HG02973 (cell line): ENCODE measurements at regions not wholly inside any gene's neighbourhood (a gene's known extent, or its start where the extent isn't known, plus 50 kb on each side); places are given as distances from the start of the nearest gene placed in this dataset.
"Not testable (repeated sequence)": the region's sequence is repeated elsewhere in the genome, so short reads cannot be mapped to it uniquely, and the experiment has no call there.

Experiments used
- ATAC-seq: cut with Tn5 transposase; IDR thresholded peaks from one replicate; pipeline ENCODE4 v1.9.1; 2021; ENCODE audit warnings: moderate library complexity; ENCODE audit not compliant: unreplicated experiment

DNA sequence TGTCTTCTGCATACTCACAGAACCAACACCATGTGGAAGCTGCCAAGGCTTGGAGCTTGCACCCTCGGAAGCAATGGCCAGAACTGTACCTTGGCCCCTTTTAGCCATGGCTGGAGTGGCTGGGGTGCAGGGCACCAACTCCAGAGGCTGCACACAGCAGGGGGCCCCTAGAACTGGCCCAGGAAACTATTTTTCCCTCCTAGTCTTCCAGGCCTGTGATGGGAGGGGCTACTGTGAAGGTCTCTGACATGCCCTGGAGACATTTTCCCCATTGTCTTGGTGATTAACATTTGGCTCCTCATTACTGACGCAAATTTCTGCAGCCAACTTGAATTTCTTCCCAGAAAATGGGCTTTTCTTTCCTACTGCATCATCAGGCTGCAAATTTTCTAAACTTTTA, 248.6 kb upstream of the RHOBTB1 start:
- ATAC-seq: not testable (repeated sequence)

DNA sequence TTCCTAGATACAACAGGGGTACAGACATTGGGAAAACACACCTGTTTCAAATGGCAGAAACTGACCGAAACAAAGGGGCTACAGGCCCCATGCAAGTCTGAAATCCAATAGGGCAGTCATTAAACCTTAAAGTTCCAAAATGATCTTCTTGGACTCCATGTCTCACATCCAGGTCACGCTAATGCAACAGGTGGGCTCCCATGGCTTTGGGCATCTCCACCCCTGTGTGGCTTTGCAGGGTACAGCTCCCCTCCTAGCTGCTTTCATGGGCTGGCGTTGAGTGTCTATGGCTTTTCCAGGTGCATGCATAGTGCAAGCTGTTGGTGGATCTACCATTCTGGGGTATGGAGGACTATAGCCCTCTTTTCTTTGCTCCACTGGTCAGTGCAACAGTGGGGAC, 248.1 kb upstream of the RHOBTB1 start:
- ATAC-seq: no peak

DNA sequence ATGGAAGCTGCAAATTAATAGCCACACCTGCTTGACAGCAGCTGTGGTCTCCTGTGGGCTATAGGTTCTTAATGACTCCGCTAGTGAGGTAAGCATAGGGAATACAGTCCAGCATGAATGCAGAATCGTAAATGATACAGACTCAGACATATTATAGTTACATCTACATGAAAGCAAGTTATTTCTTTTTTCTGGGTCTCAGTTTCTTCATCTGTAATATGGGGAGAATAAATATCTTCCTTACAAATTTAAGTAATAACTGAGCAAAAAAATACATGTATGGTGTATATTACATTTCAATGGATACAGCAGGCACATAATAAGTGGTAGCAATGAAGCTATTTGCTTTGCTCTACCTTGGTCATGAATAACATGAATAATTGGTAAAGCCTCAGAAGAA, 245.9 kb upstream of the RHOBTB1 start:
- ATAC-seq: no peak

DNA sequence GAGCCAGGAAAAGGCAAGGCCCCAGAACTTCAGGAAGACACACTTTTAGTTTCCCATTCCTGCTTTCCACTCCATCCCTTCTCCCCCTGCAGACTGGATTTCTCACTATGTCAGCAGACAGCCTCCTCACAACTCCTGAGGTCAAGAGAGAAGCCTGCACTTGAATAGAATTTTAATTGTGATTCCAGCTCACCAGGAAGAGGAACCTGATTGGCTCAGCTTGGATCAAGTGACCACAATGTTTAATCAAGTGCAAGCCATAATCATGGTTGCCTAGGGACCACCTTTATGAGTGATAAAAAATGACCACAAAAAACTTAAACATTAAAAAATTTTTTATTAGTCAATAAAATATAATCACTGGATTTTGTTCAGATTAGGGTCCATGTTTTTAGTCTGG, 244.7 kb upstream of the RHOBTB1 start:
- ATAC-seq: no peak

DNA sequence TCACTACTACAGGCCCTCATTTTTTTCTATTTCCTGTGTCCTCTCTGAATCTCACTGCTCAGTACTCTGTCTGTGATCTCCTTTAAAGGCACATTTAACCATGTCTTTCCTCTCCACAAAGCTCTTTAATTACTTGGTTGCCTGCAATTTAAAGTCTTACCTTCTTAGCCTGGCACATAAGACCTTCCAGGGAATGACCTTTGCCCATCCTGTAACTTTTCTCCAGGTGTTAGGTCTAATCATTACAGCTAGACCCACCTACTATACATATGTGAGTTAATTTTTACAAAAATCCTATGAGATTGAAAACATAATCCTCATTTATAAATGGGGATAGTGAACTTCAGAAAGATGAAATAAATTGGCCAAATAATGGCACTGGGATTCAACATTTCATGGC, 244.1 kb upstream of the RHOBTB1 start:
- no peak for ATAC-seq

DNA sequence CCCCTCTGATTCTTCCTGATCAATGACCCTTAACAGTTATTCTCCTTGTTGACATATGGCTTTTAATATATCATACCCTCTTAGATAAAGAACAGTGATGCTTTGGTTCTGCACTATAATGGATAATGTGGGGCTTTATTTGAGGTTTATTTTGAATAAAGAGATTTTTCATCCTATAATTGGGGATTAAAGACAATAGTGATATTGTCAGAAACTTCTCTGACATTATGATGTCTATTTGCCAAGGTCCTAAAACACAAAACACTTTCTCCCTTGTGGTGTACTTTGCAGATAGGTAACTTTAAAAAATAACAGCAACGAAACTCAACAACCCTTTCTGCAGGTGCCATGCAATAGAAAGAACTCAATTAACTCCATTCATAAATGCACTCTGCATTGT, 243.6 kb upstream of the RHOBTB1 start:
- no peak for ATAC-seq

DNA sequence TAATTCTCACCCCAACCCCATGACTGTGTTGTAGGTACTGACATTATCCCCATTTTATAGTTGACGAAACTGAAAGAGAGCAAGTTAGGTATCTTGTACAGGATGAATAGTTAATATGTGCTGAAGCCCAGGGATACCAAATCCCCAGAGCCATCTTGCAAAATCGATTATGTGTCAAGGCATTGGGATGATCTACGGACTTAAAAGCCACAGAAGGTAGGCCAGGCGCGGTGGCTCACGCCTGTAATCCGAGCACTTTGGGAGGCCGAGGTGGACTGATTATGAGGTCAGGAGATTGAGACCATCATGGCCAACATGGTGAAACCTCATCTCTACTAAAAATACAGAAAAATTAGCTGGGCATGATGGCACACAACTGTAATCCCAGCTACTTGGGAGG, 242.4 kb upstream of the RHOBTB1 start:
- no peak for ATAC-seq

DNA sequence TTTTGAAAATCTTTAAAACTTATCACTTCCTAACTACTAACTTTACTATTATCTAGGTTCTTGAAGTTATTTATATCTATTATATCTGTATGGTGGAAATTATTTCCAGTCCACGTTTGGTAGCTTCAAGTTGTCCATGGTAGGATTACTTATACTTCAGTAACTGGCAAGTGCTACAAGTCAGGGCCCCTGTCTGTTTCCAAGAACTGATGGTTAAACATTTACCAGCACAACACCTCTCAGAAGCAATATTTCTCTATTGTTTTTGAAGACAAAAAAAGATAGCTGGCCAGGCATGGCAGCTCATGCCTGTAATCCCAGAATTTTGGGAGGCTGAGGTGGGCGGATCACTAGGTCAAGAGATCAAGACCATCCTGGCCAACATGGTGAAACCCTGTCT, 240.4 kb upstream of the RHOBTB1 start:
- no peak for ATAC-seq

DNA sequence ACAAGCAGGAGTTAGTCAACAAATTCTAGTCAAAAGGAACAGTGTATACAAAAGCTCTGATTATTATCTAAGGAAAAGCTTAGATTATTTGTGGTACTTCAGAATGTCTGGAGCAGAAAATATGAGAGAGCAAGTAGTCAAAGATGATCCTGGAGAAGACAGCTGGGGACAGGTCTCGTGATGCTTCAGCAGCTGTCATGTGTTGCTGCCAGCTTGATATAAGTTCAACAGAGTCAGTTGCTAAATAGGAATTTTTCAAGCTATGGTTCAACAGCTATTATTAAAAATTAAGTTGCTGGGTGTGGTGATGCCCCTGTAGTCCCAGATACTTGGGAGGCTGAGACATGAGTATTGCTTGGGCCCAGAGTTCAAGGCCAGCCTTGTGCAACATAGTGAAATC, 240.0 kb upstream of the RHOBTB1 start:
- no peak for ATAC-seq

DNA sequence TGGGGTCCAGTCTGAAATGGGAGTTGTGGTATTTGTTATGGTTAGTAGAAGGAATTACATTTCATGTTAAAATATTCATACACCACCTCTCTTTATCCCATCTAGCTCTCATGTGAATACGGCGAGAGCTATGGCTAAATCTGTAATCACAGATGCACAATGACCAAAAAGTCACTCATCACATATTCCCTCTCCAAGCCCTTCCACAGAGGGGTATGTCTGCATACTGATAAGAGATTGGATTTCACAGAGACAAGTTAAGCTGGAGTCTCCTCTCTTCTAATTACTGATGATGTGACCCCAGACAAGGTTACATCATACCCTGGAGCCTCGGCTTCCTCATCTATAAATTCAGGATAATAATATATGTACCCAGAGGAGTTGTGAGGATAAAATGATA, 237.8 kb upstream of the RHOBTB1 start:
- no peak for ATAC-seq

DNA sequence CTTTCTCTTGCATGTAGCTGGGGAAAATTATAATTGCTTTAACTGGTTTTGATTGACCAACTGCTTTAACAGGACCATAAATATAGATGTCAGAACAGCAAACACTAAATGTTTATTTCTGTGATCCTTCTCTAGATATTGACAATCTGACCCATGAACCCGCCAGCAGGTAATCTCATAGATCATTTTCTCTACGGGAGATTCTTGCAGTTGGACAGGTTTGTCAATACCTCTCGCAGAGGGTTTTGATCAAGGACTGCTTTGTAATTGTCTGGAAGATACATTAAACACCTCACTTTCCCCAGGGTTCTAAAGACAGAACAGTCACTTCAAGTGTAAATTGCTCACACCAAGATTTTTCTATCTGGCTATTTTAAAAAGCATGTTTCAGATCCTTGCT, 235.8 kb upstream of the RHOBTB1 start:
- ATAC-seq: no peak

DNA sequence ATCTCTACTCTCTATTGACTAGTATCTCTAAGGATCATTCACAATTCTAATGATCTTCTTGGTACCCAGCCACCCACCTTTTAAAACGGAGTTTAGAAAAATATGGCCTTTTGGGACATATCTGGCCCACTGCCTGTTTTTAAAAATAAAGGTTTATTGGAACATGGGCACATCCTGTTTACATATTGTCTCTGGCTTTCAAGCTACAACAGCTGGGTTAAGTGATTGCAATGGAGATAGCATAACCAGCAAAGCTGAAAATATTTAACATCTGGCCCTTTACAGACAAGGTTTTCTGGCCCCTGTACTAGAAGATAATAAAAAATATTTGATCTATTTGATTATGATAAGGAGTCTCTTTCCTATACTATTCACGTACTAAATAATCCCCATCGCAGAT, 232.4 kb upstream of the RHOBTB1 start:
- ATAC-seq: no peak

DNA sequence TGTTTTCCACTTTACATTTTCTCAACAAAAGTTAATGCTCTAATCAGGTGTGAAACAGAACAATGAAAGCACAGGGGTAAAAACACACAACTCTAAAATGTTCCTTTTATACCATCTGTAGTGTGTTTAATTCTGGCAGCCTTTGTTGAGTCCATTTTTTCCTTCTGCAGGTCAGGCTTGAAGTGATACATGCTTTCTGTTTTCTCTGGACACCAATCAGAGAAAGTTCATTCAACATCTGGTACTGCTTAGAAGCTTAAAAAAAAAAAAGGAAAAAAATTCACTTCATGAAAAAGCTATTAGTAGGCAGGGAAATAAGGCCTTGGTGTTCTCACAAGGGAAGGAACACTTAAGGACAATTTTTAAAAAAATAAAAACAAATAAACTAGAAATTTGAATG, 231.3 kb upstream of the RHOBTB1 start:
- ATAC-seq: no peak

DNA sequence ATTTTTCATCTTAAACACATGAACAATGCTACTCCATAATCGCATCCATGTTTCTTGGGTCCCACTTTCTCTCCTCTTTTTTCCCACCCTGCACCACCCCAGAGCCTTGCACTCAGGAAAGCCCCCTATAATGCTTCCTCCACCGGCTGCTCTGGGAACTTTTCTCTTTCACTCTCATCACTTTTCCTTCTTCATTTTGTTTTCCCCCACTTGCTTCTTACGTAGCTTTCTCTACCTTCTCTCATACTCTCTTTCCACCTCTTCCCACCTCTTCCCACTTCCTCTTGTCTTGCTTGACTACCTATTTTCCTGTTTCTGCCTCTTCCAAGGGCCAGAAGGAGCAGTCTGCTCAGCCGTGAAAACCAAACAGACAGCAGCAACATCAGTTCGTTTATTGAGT, 229.5 kb upstream of the RHOBTB1 start:
- ATAC-seq: no peak

DNA sequence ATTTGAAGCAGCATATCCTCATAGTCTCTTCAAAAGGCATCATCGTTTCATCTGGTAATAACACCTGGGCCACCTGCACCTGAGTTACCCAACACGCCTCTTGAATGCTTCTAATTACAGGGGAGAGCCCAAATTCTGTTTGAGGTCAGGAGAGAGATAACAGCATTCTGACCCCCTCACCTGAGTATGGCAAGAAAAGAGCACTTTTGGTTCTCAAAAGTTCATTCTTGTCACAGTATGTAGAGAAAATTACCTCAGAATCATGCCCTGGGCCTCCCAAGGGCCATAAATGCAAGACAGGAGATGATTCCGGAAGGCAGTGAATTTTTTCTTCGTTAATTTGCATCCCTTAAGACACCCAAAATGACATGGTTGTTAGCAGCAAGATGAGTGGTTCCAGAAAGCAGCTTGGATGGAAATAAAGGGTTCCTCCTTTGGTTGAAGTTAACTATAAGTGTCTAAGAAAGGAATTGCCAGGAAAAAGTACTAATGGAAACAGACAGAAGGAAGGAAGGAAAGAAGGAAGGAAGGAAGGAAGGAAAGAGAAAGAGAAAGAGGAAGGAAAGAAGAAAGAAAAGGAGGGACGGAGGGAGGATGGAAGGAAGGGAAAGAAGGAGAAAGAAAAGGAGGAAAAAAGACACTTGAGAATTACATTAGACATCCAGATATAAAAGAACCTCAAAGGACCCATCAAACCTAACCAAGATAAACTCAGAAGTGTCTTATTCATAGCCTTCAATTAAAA, 228.4 kb upstream of the RHOBTB1 start:
- no peak for ATAC-seq

DNA sequence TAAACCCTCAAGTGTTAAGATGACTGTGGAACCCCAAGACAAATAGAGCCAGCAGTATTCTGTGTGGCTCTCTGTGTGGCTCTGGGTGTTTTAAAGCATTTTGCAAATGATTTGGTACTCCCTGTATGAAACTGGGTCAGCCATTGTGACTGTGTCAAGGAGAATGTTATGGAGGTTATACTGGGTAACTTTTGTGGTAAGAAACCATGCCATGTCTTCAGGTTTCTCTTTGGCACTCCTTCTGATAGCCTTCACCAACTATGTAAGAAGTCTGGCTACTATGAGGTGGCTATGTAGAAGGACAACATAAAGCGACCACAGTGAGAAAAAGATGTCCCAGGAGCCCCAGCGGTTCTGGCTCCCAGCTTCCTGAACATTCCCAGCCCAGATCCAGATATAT, 226.6 kb upstream of the RHOBTB1 start:
- ATAC-seq: no peak

DNA sequence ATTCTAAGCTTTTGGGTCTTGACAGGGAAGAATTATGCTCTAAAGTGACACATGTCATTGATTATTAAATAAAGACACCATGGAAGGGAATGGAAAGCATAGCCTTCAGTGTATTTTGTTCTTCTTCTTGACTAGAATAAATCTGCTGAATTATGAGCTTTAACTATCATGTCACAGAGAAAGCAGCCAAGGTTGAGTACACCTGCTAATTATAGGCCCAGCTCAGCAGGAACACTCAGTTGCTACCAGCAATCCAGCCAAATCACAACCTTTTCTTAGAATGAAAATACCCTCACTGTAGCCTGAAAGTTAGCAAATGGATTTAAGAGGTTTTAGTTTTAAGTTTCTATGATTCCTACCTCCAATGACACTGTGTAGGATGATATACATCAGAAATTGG, 225.3 kb upstream of the RHOBTB1 start:
- ATAC-seq: no peak

DNA sequence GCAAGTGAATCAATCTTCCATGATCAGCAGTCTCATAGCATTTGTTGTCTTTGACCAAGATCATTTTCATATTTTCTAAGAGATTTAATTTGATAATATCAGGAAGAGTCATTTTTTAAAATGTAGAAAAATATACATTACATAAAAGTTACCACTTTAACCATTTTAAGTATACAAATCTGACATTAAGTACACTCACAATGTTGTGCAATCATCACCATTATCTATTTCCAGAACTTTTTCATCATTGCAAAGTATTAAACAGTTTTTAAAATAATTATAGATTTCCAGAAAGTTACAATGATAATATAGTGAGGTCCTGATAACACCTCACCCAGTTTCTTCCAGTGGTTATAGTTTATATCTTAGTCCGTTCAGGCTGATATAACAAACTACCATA, 222.5 kb upstream of the RHOBTB1 start:
- ATAC-seq: no peak

DNA sequence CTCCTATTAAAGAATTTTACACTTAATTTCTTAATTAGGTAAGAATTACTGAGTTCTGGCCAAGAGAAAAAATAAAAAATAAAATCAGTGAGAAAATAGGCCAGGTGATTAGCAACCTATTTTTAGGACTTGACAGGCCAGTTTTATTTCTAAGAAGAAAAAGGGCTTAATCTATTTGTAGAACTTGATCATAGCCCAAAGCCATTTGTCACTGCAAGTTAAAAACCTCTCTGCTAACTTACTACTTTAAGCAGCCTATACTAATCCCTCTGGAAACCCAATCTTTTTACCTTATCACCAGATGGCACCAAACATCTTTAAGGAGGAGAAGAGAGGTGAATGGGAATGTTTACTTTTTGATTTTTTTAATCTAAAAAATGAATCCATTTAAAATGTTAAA, 222.1 kb upstream of the RHOBTB1 start:
- ATAC-seq: no peak

DNA sequence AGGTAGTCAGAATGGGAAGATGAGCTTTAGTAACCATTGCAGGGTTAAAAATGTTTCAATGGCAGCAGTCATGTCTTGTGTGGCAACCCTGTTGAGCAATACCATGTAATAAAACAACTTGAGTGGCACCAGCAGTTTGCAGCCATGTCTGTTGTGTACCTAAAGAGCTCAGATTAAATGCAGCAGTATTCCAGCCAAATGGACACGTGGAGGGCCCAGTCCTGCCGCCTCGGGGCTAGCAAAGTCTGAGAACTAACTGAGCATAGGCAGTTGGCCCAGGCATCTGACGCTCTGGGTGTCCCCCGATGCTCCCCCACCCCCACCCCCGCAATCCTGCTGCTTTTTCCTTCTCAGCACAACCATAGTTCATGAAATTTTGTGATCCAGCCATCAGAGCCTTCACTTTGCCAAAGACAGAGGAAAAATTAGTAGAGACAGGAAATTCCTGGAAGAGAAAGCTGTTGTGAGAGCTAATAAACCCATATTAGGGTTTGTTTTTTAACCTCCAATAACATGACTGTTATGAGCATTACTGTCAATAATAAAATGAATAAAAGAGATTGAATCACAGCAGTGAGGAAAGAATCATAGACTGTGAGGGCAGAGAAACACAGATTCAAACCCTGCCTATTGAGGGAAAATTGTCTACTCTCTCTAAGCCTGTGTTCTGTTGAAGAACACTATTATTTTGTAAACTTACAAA, 220.6 kb upstream of the RHOBTB1 start:
- ATAC-seq: no peak

DNA sequence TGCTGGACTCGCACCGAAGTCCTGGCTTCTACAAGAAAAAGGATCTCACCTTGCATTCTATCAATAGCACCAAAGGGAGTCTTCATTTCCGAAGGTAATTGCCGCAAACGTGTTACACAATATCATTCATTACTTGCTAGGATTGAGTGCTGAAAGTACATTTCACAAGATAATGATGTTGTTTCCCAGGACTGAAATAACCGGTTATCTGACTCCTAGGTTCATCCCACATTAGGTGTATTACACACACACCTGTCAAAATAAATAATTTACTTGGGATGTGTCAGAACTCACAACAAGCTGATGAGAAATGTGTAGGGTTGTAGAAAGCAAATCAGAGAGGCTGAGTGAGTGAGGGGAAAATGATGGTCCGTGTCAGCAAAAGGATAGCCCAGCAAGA, 219.4 kb upstream of the RHOBTB1 start:
- no peak for ATAC-seq

DNA sequence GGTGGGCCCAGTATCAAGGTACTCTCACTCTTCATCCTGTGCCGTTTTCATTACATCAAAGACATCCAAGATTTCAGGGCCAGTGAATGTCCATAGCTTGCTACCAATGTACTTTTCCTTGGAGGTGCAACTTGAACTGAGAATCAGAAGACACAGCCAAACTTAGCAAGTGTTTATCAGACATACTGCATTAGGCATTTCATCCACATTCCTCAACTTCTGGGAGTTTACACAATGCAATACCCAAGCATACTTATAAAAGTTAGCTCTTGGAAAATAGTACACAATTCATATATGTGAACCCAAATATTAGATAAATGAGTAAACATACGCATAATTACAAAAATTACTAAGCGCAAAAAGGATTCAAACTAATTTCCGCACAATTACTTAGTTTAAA, 216.3 kb upstream of the RHOBTB1 start:
- ATAC-seq: no peak

DNA sequence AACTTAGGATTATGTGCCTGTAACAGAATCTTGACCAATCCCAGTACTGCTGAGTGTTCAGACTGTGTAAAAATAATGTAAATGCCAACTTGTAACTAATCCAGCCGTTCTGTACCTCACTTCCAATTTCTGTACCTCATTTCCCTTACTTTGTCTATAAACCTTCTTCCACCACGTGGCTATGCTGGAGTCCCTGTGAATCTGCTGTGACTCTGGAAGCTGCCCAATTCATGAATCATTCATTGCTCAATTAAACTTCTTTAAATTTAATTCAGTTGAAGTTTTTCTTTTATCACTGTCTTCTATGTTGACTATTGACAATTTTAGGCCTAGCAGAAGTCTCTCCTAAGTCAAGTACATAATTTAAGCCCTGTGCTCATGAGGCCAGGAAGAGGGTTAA, 215.3 kb upstream of the RHOBTB1 start:
- no peak for ATAC-seq
